Spinal cord (tissue), 9 donors: ENCODE measurements at regions not wholly inside any gene's neighbourhood (a gene's known extent, or its start where the extent isn't known, plus 50 kb on each side); places are given as distances from the start of the nearest gene placed in this dataset.

Experiments
- DNase-seq, 6 donors: peaks; one replicate each; pipeline versions ENCODE4 v3.0.0 to v3.0.0-alpha.2; 2013 to 2015; ENCODE audit warnings: low spot score in 6 of 6, low read depth in 4 of 6
- H3K27ac ChIP-seq: one replicate; pipeline ENCODE4 v1.5.1; 2013; ENCODE audit warnings: low read depth, low read length, control low read depth
- H3K27me3 ChIP-seq: one replicate; pipeline ENCODE4 v1.6.1; 2013; ENCODE audit warnings: low read length; ENCODE audit not compliant: control insufficient read depth, insufficient read depth
- H3K36me3 ChIP-seq: one replicate; pipeline ENCODE4 v1.6.1; 2013; ENCODE audit warnings: low read length; ENCODE audit not compliant: control insufficient read depth, insufficient read depth
- H3K4me1 ChIP-seq: one replicate; pipeline ENCODE4 v1.6.1; 2013; ENCODE audit warnings: low read length; ENCODE audit not compliant: control insufficient read depth, insufficient read depth
- H3K4me3 ChIP-seq: one replicate; pipeline ENCODE4 v1.5.1; 2013; ENCODE audit warnings: low read depth, low read length, control low read depth
- H3K9me3 ChIP-seq: one replicate; pipeline ENCODE4 v1.6.1; 2013; ENCODE audit warnings: low read length; ENCODE audit not compliant: control insufficient read depth, insufficient read depth
- WGBS: methylation state at CpG from one replicate; pipeline ENCODE4 v1.1.5; 2013; ENCODE audit warnings: missing lambda C conversion rate; ENCODE audit not compliant: insufficient coverage; 5-methylcytosine and 5-hydroxymethylcytosine counted together
- donor health status: healthy.

- Histone ChIP-seq H3K4me1 (no peaks in the 10 kb centered on the region), H3K27ac (no peak overlapping the region), H3K9me3 (no peaks in the 10 kb centered on the region), H3K4me3 (no peak overlapping the region), H3K27me3 (no peaks in the 10 kb centered on the region), H3K36me3 (no peaks in the 10 kb centered on the region)
- WGBS: 78% methylated on average over 2 of the region's 6 CpGs
- no peak for DNase-seq
Measured at GRCh38 chr17:69810326-69810965, 264.6 kb upstream of the KCNJ16 start.

DNA sequence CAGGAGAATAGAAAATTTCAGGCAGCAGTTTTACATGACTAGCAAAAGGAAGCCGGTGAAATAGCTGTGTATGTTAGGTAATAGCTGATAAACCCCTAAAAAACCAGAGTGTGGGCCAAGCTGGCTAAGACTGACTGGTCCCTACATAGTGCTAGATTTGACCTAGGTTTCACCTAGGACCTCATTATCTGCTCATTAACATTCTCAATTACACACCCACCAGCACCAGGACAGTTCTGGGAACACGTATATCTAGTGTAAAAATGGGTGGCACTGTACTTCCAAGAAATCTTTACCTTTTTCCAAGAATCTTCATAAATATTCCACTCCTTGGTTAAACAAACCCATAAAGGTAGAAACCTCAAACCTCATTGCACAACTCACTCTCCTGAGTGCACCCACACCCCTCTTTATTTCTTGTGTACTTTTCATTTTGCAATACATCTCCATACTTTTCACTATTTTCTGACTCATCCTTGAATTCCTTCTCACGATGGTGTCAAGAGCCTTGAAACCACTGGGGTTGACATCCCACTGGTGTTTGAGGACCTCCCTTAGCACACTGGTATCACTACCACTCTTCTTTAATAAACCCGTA lies 262.7 kb upstream of the KCNJ16 start:
- no peak for DNase-seq
- Histone ChIP-seq H3K36me3 (no peaks in the 10 kb centered on the region), H3K4me1 (no peaks in the 10 kb centered on the region), H3K9me3 (no peaks in the 10 kb centered on the region), H3K27ac (no peak overlapping the region), H3K4me3 (no peak overlapping the region), H3K27me3 (no peaks in the 10 kb centered on the region)
- WGBS: 89% methylated on average over 1 of the region's 4 CpGs

GRCh38 chr17:69814031-69814430 lies 261.0 kb upstream of the KCNJ16 start:
- Histone ChIP-seq H3K4me1 (no peaks in the 10 kb centered on the region), H3K27ac (no peak overlapping the region), H3K9me3 (no peaks in the 10 kb centered on the region), H3K27me3 (no peaks in the 10 kb centered on the region), H3K36me3 (no peaks in the 10 kb centered on the region), H3K4me3 (no peak overlapping the region)
- WGBS: 100% methylated on average over 1 of the region's 2 CpGs
- no peak for DNase-seq

DNA sequence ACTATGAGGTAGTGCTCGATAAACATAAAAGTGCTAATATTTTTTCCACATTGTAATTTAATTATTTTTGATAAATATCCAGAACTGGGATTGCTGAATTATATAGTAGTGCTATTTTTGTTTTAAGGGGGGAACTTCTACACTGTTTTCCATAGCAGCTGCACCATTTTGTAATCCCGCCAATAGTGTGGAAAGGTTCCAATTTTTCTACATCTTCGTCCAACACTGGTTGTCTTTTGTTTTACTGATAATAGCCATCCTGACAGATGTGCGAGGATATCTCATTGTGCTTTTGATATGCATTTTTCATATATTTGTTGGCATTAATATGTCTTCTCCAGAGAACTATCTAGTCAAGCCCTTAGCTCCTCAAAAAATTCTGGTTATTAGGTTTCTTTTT lies 259.6 kb upstream of the KCNJ16 start:
- H3K9me3 ChIP-seq: no peaks in the 10 kb centered on the region
- no peaks in the 10 kb centered on the region for H3K36me3 ChIP-seq
- H3K4me1 ChIP-seq: no peaks in the 10 kb centered on the region
- no CpG with 5 or more reads among the region's 4 CpGs for WGBS
- H3K27me3 ChIP-seq: no peaks in the 10 kb centered on the region
- peak in 2 of 6 donors; percentile 27 to 39 for DNase-seq
- H3K4me3 ChIP-seq: no peak overlapping the region
- H3K27ac ChIP-seq: no peak overlapping the region

DNA sequence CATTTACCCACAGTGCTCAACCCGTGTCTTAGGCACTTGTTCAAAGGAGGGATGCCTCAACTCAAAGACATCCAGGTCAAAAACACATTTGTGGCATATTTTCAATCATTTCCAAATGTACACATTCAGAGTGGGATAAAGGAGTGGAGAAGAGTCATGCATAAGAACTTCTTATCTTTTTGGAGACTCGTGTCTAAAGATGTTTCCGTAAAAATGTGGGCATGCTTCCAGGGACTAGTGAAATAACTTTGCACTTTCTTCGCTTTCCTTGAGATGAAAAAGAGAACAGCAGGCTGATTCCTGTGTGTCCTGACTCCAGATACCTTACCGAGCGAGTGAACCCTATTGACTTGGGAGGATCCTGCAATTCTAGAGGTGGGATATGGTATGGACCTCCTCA lies 256.6 kb upstream of the KCNJ16 start:
- 80% methylated on average over 3 of the region's 6 CpGs for WGBS

DNA sequence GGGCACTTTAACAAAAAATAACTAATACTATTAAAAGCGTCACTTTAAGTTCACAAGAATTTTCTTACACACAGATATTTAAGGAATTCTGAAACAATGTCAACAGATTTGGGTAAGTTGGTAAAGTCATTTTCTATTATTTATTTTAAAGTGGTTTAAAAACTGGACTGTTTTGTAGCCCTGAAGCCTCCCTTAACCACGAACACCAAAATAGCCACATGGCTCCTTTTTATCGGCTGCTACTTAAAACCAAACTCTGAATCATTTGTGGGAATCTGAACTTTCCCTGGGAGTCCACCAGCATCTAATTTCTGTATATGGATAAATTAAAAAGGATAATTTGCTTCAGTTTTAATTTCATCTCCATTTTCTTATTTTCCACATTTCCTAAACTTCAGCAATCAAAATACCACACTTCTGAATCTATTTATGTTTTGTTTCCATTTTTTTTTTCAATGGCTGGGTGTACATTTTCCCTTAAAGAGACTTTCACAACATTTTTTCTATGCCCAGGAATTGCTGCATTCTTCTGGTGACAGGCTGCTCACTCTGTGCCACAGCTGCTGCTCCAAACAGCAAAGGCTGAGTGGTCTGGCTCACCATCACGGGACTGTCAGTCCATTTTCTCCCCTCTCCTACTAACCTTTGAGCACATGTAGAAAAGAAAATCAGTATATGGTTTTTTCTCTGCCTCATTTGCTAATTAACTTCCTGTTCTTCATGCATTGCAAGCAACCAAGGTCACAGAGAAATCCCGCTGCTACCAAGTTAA lies 255.5 kb upstream of the KCNJ16 start:
- no CpG with 5 or more reads among the region's 5 CpGs for WGBS
- Histone ChIP-seq H3K4me1 (no peaks in the 10 kb centered on the region), H3K27me3 (no peaks in the 10 kb centered on the region), H3K9me3 (peaks cover 3% of the 10 kb centered on the region), H3K4me3 (no peak overlapping the region), H3K27ac (no peak overlapping the region), H3K36me3 (no peaks in the 10 kb centered on the region)
- no peak for DNase-seq

More for the DNA sequence above, 256.6 kb upstream of the KCNJ16 start:
- no peaks in the 10 kb centered on the region for H3K27me3 ChIP-seq
- H3K9me3 ChIP-seq: peaks cover 3% of the 10 kb centered on the region
- H3K4me3 ChIP-seq: no peak overlapping the region
- no peak overlapping the region for H3K27ac ChIP-seq
- H3K36me3 ChIP-seq: no peaks in the 10 kb centered on the region
- H3K4me1 ChIP-seq: no peaks in the 10 kb centered on the region
- no peak for DNase-seq

DNA sequence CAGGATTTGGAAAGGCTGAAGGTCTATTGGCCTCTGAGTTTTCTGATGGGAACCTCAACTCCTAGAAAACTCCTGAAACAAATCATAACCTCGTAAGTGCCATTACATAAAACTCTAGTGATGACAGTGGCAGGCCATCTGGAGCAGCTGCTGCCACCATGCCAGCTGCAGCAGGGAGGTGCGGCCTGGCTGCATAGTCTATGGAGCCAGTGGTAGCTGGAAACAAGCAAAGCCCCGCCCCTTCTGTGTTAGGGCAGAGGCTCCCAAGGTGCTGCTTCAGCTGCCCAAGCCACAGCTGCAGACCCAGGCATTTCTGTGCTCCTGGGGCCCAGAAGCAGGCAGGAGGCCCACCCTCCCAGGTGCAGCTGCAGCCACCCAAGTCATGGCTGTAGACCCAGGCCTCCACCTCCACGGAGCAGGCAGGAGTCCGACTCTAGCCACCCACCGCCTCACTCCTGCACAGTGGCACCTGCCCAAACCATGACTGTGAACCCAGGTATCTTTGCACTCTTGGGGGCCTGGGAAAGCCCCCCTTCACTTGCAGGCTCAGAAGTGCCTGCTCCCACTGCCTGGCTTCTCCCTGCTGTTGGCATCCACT lies 254.1 kb upstream of the KCNJ16 start:
- H3K4me1 ChIP-seq: no peaks in the 10 kb centered on the region
- no peaks in the 10 kb centered on the region for H3K27me3 ChIP-seq
- no peak overlapping the region for H3K4me3 ChIP-seq
- H3K36me3 ChIP-seq: no peaks in the 10 kb centered on the region
- no peak for DNase-seq
- no peak overlapping the region for H3K27ac ChIP-seq
- peaks cover 3% of the 10 kb centered on the region for H3K9me3 ChIP-seq
- 95% methylated on average over 6 of the region's 6 CpGs for WGBS

- WGBS: 96% methylated on average over 4 of the region's 8 CpGs
Measured at GRCh38 chr17:69822314-69822875, 252.6 kb upstream of the KCNJ16 start.

GRCh38 chr17:69828087-69828486 lies 246.9 kb upstream of the KCNJ16 start:
- H3K4me3 ChIP-seq: no peak overlapping the region
- no peaks in the 10 kb centered on the region for H3K4me1 ChIP-seq
- no peaks in the 10 kb centered on the region for H3K27me3 ChIP-seq
- no peaks in the 10 kb centered on the region for H3K36me3 ChIP-seq
- no peak overlapping the region for H3K27ac ChIP-seq
- DNase-seq: peak in 1 of 6 donors; percentile 16
- no peaks in the 10 kb centered on the region for H3K9me3 ChIP-seq
- WGBS: no CpG with 5 or more reads among the region's 6 CpGs

More at GRCh38 chr17:69822314-69822875, 252.6 kb upstream of the KCNJ16 start:
- Histone ChIP-seq H3K27me3 (no peaks in the 10 kb centered on the region), H3K27ac (no peak overlapping the region), H3K36me3 (no peaks in the 10 kb centered on the region), H3K4me1 (no peaks in the 10 kb centered on the region), H3K9me3 (peaks cover 3% of the 10 kb centered on the region), H3K4me3 (no peak overlapping the region)
- DNase-seq: no peak
